ENCODE measurements at regions not wholly inside any gene's neighbourhood (a gene's known extent, or its start where the extent isn't known, plus 50 kb on each side); places are given as distances from the start of the nearest gene placed in this dataset.
A peak's percentile ranks its signal among the peaks of the same experiment; 100 is the strongest.
"Not testable (repeated sequence)": the region's sequence is repeated elsewhere in the genome, so short reads cannot be mapped to it uniquely, and the experiment has no call there.

DNA sequence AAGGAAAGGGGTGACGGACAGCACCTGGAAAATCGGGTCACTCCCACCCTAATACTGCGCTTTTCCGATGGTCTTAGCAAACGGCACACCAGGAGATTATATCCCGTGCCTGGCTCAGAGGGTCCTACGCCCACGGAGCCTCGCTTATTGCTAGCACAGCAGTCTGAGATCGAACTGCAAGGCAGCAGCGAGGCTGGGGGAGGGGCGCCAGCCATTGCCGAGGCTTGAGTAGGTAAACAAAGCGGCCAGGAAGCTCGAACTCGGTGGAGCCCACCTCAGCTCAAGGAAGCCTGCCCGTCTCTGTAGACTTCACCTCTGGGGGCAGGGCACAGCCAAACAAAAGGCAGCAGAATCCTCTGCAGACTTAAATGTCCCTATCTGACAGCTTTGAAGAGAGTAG lies 91.5 kb upstream of the MBIP start:
- not testable (repeated sequence) for DNase-seq (ENCODE audit: low read depth)

DNA sequence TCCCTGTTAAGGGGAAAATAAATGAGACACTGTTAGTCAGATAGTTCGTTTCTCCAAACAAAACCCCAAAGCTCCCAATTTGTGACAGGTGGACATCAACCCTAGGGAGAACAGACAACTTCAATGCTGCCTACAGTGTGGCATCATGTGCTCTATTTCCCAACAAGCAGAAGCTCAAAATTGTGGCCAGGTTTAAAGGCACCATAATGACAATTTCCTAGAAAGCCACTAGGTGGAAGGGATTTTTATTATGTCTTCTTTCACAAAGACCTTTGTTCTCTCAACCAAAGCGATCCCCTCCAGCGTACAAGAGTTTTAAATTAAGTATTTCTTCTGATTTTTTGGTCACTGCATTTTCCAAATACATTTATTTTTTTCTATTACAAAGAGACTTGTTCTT lies 88.0 kb upstream of the MBIP start:
- no peak for DNase-seq (ENCODE audit: low read depth)

DNA sequence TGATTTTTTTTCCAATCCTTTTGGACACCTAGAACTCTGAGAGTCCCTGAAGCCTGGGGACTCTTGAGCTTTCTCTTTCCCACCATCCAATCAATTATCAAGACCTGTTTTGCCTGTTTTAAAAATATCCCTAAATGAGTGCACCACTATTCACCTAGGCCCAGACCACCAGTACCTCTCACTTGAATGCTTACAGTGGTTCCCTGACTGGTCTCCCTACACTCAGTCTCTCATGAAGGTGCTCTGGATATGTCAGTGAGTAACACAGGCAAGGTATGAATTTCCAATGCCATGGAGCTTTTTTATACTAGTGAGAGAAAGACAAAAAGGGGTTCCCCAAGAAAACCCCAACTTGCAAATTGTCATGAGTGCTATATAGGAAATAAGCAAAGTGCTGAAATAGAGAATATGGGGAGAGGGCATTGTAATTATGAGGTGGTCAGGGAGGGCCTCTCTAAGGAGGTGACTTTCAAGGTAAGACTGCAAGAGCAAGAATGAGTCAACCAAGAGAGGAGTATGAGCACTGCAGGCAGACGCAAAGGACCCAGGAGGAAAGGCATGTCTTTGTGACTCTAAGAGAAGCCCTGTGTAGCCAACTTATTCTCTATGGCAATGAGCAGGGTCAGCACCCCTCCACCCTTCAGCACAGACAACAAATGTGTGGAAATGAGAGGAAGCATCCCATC lies 85.3 kb upstream of the MBIP start:
- DNase-seq (ENCODE audit: low read depth) = no peak

DNA sequence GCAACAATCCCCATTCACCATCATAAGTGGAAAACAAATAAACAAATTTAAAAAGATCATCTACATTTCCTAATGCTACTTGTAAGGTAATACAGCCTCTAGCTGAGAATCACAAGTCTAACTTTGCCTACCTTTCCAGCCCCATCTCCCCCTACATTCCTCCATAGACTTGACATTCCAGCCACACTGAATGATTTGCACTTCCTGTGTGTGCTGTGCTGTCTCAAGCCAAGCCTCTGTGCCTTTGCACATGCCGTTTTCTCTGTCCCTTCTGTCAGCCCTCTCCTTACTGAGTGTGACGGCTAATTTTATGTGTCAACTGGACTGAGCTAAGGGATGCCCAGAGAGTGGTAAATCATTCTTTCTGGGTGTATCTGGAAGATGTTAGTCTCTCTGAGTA lies 82.4 kb upstream of the MBIP start:
- no peak for DNase-seq (ENCODE audit: low read depth)

DNA sequence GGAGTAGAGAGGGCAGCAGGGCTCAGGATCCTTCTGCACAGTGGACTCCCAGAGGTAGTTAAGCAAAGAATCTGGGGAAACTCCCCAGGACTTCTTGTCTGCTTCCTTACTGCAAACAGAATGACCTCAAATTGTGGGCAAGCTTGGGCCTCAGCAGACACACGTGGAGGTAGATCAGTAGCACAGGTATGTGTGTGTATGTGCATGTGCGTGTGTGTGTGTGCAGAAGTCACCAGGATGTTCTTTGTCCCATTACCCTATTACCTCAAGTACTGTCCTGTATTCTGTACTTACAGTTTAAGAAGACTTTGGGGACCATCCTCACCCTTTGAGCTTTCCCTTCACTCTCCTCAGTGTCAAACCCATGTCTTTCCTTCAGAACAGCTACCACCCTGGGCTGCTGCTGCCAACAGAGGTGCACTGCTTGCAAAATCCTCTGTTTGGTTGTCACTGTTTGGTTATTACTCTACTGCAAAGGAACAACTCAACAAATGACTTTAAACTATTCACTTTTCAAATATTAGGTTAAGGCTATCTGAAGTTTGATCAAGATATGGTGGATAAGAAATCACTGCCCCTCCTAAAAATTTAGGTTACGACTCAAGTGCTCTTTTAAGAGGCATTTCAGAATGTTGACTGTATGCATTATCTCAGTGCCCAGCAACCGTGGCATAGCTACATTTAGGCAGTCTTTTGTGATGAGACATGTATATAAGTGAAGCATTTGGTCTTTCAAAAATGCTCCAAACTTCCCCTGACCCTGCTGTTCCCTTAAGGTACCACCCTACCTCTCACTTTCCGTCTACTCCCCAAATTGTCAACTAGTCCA lies 78.2 kb upstream of the MBIP start:
- no peak for DNase-seq (ENCODE audit: low read depth)

DNA sequence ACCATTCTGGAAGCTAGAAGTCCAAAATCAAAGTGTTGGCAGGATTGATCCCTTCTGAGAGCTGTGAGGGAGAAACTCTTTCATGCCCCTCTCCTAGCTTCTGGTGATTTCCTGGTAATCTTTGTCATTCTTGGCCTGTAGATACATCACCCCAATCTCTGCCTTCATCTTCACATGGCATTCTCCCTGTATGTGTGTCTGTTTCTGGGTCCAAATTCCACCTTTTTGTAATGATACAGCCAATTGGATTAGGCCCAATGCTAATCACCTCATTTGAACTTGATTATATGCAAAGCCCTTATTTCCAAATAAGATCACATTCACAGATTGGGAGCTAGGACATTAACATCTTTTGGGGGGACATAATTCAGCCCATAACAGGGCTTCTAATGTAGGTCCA lies 76.9 kb upstream of the MBIP start:
- DNase-seq (ENCODE audit: low read depth) = no peak

DNA sequence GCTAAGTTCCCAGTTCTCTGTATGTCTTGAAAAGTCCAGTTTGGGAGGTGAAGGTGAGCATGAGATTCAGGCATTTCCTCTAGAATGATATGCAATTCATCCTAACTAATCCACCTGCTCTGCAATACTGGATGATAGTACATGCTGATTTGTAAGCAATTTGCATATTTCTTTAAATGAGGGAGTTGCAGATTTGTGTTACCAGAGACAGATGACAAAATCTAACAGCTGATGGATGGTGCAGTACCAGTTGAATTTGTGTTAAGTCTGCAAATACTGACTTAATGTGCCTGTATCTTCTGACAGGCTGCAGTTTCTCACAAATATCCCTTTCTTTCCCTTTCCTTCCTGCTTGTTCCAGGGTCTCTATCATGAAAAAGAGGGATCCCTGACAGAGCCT lies 76.4 kb upstream of the MBIP start:
- DNase-seq (ENCODE audit: low read depth) = no peak

DNA sequence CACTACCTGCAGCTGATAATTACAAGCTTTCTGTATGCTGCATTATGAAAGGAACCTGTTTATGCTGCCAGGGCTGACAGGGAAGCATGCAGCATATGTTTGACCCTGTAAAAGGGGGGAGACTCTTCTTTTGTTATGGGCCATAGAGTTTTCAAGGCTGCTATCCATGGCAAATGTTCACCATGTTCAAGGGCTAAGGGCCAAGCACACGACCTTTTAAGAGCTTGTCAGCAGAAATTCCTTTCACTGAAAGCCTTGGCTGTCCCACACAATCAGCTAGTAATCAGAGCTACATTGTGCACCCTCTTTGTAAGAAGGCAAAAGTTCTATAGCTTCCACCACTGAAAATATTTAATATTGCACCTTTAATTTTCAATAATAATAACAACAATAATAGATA lies 74.2 kb upstream of the MBIP start:
- DNase-seq (ENCODE audit: low read depth) = no peak

DNA sequence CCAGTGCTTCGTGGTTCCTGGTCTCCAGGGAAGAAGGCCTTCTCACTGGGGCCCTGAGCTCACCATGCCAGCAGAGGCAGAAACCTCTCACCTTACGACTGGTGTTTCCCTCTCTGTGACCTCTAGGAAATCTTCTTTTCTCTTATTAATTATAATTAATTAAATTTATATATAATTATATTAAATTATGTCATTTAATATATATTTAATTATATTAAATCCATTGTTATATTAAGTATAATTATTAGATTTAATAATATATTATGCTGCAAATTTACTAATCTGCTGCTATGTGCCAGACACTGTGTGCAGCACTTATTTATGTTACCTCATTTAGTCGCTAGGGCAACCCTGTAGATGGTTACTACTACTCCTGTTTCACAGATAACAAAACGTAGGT lies 70.3 kb upstream of the MBIP start:
- DNase-seq (ENCODE audit: low read depth) = no peak

GRCh38 chr14:36383767-36384431 lies 63.5 kb upstream of the MBIP start:
- DNase-seq (ENCODE audit: low read depth) = no peak

GRCh38 chr14:36373982-36374673 lies 53.7 kb upstream of the MBIP start:
- DNase-seq (ENCODE audit: low read depth) = peak; percentile 61
